HG03175 (cell line): ENCODE measurements at regions not wholly inside any gene's neighbourhood (a gene's known extent, or its start where the extent isn't known, plus 50 kb on each side); places are given as distances from the start of the nearest gene placed in this dataset.

Experiments
- ATAC-seq: cut with Tn5 transposase; IDR thresholded peaks from one replicate; pipeline ENCODE4 v1.9.1; 2021; ENCODE audit warnings: mild to moderate bottlenecking, moderate library complexity; ENCODE audit not compliant: unreplicated experiment

GRCh38 chr12:46437469-46437868 lies 64.9 kb upstream of the SLC38A2 start:
- no peak for ATAC-seq

GRCh38 chr12:46436747-46437146 lies 64.2 kb upstream of the SLC38A2 start:
- no peak for ATAC-seq

- no peak for ATAC-seq
Observed at GRCh38 chr12:46435625-46436024, 63.1 kb upstream of the SLC38A2 start.

- no peak for ATAC-seq
Observed at GRCh38 chr12:46435029-46435428, 62.5 kb upstream of the SLC38A2 start.

GRCh38 chr12:46433829-46434228 lies 61.3 kb upstream of the SLC38A2 start:
- ATAC-seq, result no peak

- no peak for ATAC-seq
Observed at GRCh38 chr12:46432325-46432724, 59.8 kb upstream of the SLC38A2 start.

- ATAC-seq, result no peak
Observed at GRCh38 chr12:46430340-46430948, 57.9 kb upstream of the SLC38A2 start.
